Fibroblast of skin of right quadriceps (primary cell): ENCODE measurements at regions not wholly inside any gene's neighbourhood (a gene's known extent, or its start where the extent isn't known, plus 50 kb on each side); places are given as distances from the start of the nearest gene placed in this dataset.
"Not testable (repeated sequence)": the region's sequence is repeated elsewhere in the genome, so short reads cannot be mapped to it uniquely, and the experiment has no call there.

ENCODE experiments used
- DNase-seq: peaks from one replicate; pipeline ENCODE4 v3.0.0-alpha.2; 2013

DNA sequence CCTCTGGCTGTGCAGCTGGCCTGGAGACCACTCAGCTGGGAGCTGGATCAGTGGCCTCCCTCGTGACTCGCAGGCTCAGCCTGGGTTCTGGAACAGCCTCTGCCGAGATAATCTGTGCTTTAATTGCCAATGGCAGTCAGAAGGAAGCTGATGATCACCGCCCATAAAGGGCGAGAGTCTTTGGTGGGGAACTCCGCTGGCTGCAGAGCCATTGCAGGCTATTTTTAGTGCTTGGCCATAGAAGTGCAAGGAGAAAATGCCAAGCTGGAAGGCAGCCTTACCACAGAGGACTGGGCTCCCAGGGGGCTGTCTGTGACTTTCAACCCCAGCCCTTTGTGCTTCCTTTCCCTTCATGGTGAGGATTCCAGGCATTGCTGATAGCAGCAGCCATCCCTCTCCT is 62.2 kb upstream of the TENM4 start:
- peak; percentile 29 for DNase-seq

DNA sequence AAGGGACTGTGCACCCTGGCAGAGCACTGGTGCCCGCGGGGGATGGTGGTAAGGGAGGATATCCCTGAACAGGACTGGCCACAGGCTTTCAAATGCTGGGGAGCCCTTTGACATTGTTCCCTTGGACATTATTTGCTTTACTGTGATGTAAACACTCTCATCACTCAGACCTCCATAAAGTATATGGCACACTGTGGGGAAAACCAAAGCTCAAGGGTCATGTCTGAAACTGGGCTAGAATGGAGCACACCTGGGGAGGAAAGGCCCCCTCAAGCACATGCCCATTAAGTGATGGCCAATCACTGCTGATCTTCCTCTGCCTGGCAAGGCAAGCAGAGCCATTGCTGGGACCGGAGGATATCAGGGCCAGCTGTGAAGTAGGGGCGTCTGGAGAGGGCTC is 60.9 kb upstream of the TENM4 start:
- DNase-seq = no peak

DNA sequence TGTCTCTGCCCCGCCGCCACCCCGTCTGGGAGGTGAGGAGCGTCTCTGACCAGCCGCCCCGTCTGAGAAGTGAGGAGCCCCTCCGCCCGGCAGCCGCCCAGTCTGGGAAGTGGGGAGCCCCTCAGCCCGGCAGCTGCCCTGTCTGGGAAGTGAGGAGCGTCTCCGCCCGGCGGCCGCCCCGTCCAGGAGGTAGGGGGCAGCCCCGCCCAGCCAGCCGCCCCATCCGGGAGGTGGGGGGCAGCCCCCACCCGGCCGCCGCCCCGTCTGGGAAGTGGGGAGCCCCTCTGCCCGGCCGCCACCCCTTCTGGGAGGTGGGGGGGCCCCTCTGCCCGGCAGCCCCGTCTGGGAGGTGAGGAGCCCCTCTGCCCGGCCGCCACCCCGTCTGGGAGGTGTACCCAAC is 59.1 kb upstream of the TENM4 start:
- DNase-seq = not testable (repeated sequence)

DNA sequence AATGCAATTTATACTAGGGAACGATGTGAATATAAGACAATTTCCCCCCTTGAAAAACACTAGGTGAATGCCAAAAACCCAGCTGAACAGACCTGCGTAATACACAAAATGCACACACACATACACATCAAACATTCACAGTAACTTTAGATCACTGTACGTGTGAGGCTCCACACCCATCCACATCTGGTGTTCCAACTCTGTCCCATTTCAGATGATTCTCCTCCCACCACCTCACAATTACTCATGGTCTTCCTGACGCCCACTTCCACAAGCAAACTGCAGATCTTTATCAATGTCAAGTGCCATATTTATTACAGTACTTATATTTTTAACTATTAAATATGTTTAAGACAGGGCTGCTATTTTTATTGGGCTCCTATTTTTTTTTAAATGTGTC is 57.8 kb upstream of the TENM4 start:
- peak; percentile 38 for DNase-seq

DNA sequence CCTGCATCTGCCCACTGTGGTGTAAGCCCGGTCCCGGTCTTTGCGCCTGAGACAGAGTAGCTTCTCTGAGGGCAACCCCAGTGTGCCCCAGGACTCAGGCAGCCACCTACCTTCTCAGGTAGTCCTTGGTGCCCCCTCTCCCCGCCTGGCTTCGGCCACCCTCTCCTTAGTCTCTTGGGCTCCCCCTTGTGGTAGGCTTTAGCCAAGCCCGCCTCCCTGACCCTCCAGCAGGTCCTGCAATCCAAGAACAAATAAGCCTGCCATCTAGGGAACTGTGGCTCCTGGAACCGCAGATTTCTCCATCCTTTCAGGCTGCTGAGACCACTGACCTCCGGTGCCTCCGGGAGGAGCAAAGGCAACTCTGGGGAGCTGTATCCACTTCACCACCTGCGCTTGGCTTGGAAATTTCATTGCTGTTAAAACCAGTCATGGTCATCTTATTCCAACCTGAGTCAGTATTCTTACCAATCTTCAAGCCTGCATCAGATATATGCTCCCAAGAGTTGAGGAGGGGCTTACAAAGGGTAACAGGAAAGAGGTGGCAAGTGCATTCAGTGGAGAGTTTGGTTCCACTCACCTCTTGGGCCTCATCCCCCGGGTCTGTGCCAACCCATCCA is 52.8 kb upstream of the TENM4 start:
- peak; percentile 53 for DNase-seq

DNA sequence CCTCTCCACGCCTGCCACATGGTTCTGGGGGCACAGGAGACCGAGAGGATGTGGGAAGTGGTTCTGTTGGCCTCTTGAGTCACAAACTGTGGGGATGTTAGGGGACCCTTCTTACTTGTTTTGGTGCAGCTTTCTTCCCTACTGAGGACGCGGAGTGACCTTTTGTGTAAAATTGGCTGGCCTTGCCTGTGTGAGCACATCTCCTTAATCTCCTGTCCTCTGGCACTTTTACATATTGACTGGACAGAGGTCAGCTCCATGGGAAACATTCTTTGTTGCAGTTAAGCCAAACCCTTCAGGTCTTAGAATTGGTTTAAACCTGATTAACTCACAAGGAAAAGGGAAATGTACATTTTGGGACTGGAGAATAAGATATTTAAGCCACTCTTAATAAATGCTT is 51.2 kb upstream of the TENM4 start:
- DNase-seq = no peak
